Heart left ventricle (tissue), 16 donors: ENCODE measurements at regions not wholly inside any gene's neighbourhood (a gene's known extent, or its start where the extent isn't known, plus 50 kb on each side); places are given as distances from the start of the nearest gene placed in this dataset.
A peak's percentile ranks its signal among the peaks of the same experiment; 100 is the strongest.

ENCODE experiments used
- ATAC-seq, 4 donors: fragments of 200-7000 bp; cut with Tn5 transposase; one replicate each; pipeline ENCODE4 v1.9.1; 2020 to 2022; ENCODE audit warnings: moderate library complexity in 4 of 4, mild to moderate bottlenecking in 3 of 4, moderate number of reproducible peaks in 1 of 4
- DNase-seq, 5 donors: peaks; one replicate each; pipeline ENCODE4 v3.0.0-alpha.2; 2020
- H3K27ac ChIP-seq, 12 donors: fragments of 200-600 bp; sonication (generic) in 4 of 12; one replicate each; pipeline versions ENCODE4 v1.5.0 to v1.8.0; 2016 to 2022; ENCODE audit warnings: mild to moderate bottlenecking in 2 of 12
- H3K27me3 ChIP-seq, 9 donors: fragments of 200-600 bp; sonication (generic) in 2 of 9; one replicate each; pipeline versions ENCODE4 v1.5.1 to v1.8.0; 2016 to 2022; ENCODE audit warnings: mild to moderate bottlenecking in 3 of 9
- H3K36me3 ChIP-seq, 9 donors: fragments of 200-600 bp; sonication (generic) in 2 of 9; one replicate each; pipeline versions ENCODE4 v1.5.0 to v1.8.0; 2018 to 2022; ENCODE audit warnings: mild to moderate bottlenecking in 2 of 9
- H3K4me1 ChIP-seq, 12 donors: fragments of 200-600 bp; sonication (generic) in 4 of 12; one replicate each; pipeline versions ENCODE4 v1.5.0 to v1.8.0; 2016 to 2022; ENCODE audit warnings: mild to moderate bottlenecking in 3 of 12
- H3K4me3 ChIP-seq, 12 donors: fragments of 200-600 bp; sonication (generic) in 4 of 12; one replicate each; pipeline versions ENCODE4 v1.5.0 to v1.8.0; 2017 to 2022; ENCODE audit warnings: mild to moderate bottlenecking in 9 of 12, moderate library complexity in 4 of 12
- H3K9me3 ChIP-seq, 12 donors: fragments of 200-600 bp; sonication (generic) in 4 of 12; one replicate each; pipeline versions ENCODE4 v1.5.0 to v1.8.0; 2016 to 2022; ENCODE audit warnings: mild to moderate bottlenecking in 1 of 12
- CTCF ChIP-seq, 12 donors: fragments of 200-600 bp; sonication (generic) in 4 of 12; IDR thresholded peaks; one replicate each; pipeline versions ENCODE4 v1.5.0 to v1.8.0; 2018 to 2022; ENCODE audit warnings: antibody characterized with exemption in 12 of 12, mild to moderate bottlenecking in 5 of 12
- POLR2A ChIP-seq, 2 donors: fragments of 450-650 bp; IDR thresholded peaks; one replicate each; pipeline ENCODE4 v1.6.1; 2017; ENCODE audit warnings: antibody characterized with exemption in 2 of 2, mild to moderate bottlenecking in 2 of 2, moderate library complexity in 2 of 2
- WGBS, 4 donors: extraction: QIAGEN DNeasy Blood & Tissue Kit in 2 of 4; methylation state at CpG; one replicate each; pipeline versions ENCODE4 v1.1.5 to v1.1.7; 2013 to 2018; 5-methylcytosine and 5-hydroxymethylcytosine counted together
- intact Hi-C, 10 donors: fragments of 100-400 bp; cut with DNase I; formaldehyde crosslinking; loops; one replicate each; pipeline versions ENCODE4 v1.11.1 to v1.14.2; 2022
- donor health status: ischemic (EF 13 %, LVEDD 7.1; RV severe dilation, severe dysfunction).
- donor health status: healthy with polysubstance abuse.
- donor health status: DM: no; HTN: yes; CAD: no.
- donor health status: DM: no; HTN: no; CAD: no.
- donor health status: ischemic (EF 25% LVEDD 6.9; RV normal size, moderate dysfunction).
- donor health status: ischemic (EF 25% LVEDD 5.7; RV mildly dilated, moderate dysfunction).
- donor health status: healthy.
- donor health status: DM: yes; HTN: yes; CAD: no.
- donor health status: ischemic (EF 35%, LVEDD 5.7; RV mildly dilated, moderate dysfunction).
- donor health status: nonischemic (EF 11% LVEDD 7.7; RV severe dilation, severe dysfunction).
- donor health status: DM: yes; HTN: yes; CAD: no.
- donor health status: PGD.
- donor health status: ischemic (EF 29% LVEDD 5.4; RV normal size, mild dysfunction).
- donor health status: nonischemic (EF 23%, LVEDD 6.1; RV moderate dilation, normal function).

DNA sequence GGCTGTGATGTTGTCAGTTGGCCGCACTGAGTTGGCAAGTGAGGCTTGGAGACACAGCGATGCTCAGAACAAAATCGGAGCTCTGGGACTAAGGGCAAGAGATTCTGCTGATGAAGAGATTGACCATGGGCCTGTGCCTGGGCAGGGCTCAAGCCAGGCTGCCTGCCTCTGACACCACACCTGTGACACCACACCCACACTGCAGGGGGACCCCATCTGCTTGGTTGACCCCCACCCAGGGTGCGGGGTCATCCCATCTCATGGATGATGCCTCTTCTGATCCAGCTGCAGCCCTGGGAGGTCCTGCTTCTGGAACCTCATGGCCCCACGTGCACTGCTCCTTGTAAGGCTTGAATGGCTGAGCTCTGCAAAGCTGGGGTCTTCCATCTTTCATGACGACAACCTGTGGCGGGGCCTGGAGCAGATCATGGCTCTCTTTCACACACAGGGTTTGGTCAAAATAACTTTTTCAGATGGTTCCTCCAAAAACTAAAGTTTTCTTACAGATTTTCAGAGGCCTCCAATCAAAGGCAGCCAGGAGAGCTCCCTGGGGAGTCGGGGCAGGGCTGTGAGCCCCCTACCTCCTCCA is 185.2 kb downstream of the GADD45G start:
- no peak overlapping the region for H3K27ac ChIP-seq
- no peak overlapping the region for H3K4me3 ChIP-seq
- peaks cover 0 to 16% (median 0%) of the 10 kb centered on the region in 12 donors for H3K4me1 ChIP-seq
- ATAC-seq (no peak), DNase-seq (peak in 1 of 5 donors; percentile 28)
- TF ChIP-seq POLR2A (IDR thresholded peaks at IDR 0.05): no peak
- TF ChIP-seq CTCF (IDR thresholded peaks at IDR 0.05): no peak
- H3K36me3 ChIP-seq: no peaks in the 10 kb centered on the region
- H3K9me3 ChIP-seq: peaks cover 0 to 6% (median 0%) of the 10 kb centered on the region in 12 donors
- 93 to 98% (median 95%) methylated on average over 7 to 8 of the region's 8 CpGs for WGBS, 4 donors
- intact Hi-C loops: loop anchor here in 1 of 10 donors (10.0 kb wide), 1 partner anchor 55 kb away; no protein-coding TSS in a partner anchor
- H3K27me3 ChIP-seq: no peaks in the 10 kb centered on the region

- 94 to 100% (median 96%) methylated on average over 2 of the region's 2 CpGs for WGBS, 4 donors
- TF ChIP-seq POLR2A (IDR thresholded peaks at IDR 0.05): no peak
- no peak for TF ChIP-seq CTCF (IDR thresholded peaks at IDR 0.05)
- H3K27ac ChIP-seq: no peak overlapping the region
- no peaks in the 10 kb centered on the region for H3K27me3 ChIP-seq
- H3K36me3 ChIP-seq: no peaks in the 10 kb centered on the region
- ATAC-seq (no peak), DNase-seq (no peak)
- no peak overlapping the region for H3K4me3 ChIP-seq
- H3K9me3 ChIP-seq: peaks cover 0 to 6% (median 0%) of the 10 kb centered on the region in 12 donors
- peaks cover 0 to 16% (median 0%) of the 10 kb centered on the region in 12 donors for H3K4me1 ChIP-seq
- intact Hi-C loops: loop anchor here in 1 of 10 donors (10.0 kb wide), 1 partner anchor 56 kb away; no protein-coding TSS in a partner anchor
These were observed 185.8 kb downstream of the GADD45G start for GRCh38 chr9:89790542-89791109.

GRCh38 chr9:89791754-89792153 is 186.9 kb downstream of the GADD45G start:
- H3K36me3 ChIP-seq: no peaks in the 10 kb centered on the region
- H3K27me3 ChIP-seq: no peaks in the 10 kb centered on the region
- WGBS, 4 donors: 77 to 92% (median 87%) methylated on average over 7 to 8 of the region's 8 CpGs
- peaks cover 0 to 6% (median 0%) of the 10 kb centered on the region in 12 donors for H3K9me3 ChIP-seq
- ATAC-seq (no peak), DNase-seq (peak in 1 of 5 donors; percentile 33)
- peaks cover 0 to 5% (median 0%) of the 10 kb centered on the region in 12 donors for H3K4me1 ChIP-seq
- H3K4me3 ChIP-seq: no peak overlapping the region
- intact Hi-C loops: loop anchor here in 1 of 10 donors (10.0 kb wide), 1 partner anchor 57 kb away; no protein-coding TSS in a partner anchor
- TF ChIP-seq CTCF (IDR thresholded peaks at IDR 0.05) (no peak), POLR2A (IDR thresholded peaks at IDR 0.05) (no peak)
- H3K27ac ChIP-seq: no peak overlapping the region
